ENCODE measurements at regions not wholly inside any gene's neighbourhood (a gene's known extent, or its start where the extent isn't known, plus 50 kb on each side); places are given as distances from the start of the nearest gene placed in this dataset.
A peak's percentile ranks its signal among the peaks of the same experiment; 100 is the strongest.

- Mint-ChIP-seq H3K36me3 (no peaks in the 10 kb centered on the region), H3K27ac (no peak overlapping the region), H3K27me3 (peaks cover 6% of the 10 kb centered on the region)
Measured at GRCh38 chr21:36571556-36571955, 91.6 kb upstream of the CLDN14 start.

DNA sequence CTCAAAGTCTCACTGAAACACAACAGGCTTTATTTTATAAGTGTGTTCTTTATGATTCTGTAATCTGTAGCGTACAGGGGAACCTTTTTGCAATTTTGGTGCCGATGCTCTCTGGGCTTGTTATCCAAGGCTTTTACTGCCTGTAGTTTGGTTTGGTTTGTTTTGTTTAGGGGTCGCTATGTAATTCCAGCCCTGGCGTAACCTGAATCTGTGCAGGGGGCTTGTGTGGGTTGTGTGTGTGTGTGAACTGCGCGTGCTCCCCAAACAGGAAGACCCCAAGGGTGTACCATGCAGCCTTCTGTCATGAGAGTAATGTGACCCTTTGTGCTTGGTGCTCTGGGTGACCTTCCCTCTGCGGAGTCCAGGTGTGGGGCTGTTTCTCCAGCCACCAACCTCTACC lies 92.1 kb upstream of the CLDN14 start:
- H3K4me3 Mint-ChIP-seq: no peak overlapping the region
- H3K27ac Mint-ChIP-seq: no peak overlapping the region
- no peaks in the 10 kb centered on the region for H3K9me3 Mint-ChIP-seq
- peaks cover 6% of the 10 kb centered on the region for H3K27me3 Mint-ChIP-seq
- H3K4me1 Mint-ChIP-seq: no peaks in the 10 kb centered on the region
- no peaks in the 10 kb centered on the region for H3K36me3 Mint-ChIP-seq

More at GRCh38 chr21:36571556-36571955, 91.6 kb upstream of the CLDN14 start:
- Mint-ChIP-seq H3K4me1 (no peaks in the 10 kb centered on the region), H3K9me3 (no peaks in the 10 kb centered on the region), H3K4me3 (no peak overlapping the region)

DNA sequence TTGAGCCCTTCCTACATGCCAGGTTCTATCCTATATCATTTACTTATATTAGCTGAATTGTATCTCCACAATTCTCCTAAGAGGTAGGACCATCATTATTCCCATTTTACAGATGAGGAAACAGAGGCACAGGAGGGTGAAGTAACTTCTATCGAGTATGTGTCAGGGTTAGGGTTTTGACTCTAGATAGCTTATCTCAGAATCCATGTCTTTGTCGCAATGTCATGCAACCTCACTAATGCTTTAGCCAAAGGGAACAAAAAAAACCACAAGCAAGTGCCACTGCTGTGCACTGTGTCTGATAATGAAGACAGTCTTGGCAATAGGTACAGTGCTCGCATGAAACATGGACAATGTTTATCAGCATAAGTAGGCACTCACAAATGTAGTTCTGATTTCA lies 95.4 kb upstream of the CLDN14 start:
- H3K27me3 Mint-ChIP-seq: peaks cover under 1% of the 10 kb centered on the region
- no peak overlapping the region for H3K4me3 Mint-ChIP-seq
- peaks cover 9% of the 10 kb centered on the region for H3K4me1 Mint-ChIP-seq
- H3K27ac Mint-ChIP-seq: no peak overlapping the region
- no peaks in the 10 kb centered on the region for H3K9me3 Mint-ChIP-seq
- no peaks in the 10 kb centered on the region for H3K36me3 Mint-ChIP-seq

- H3K27ac Mint-ChIP-seq: no peak overlapping the region
- H3K4me3 Mint-ChIP-seq: no peak overlapping the region
- H3K27me3 Mint-ChIP-seq: no peaks in the 10 kb centered on the region
- H3K9me3 Mint-ChIP-seq: no peaks in the 10 kb centered on the region
- peaks cover 9% of the 10 kb centered on the region for H3K4me1 Mint-ChIP-seq
- no peaks in the 10 kb centered on the region for H3K36me3 Mint-ChIP-seq
Measured at GRCh38 chr21:36576441-36576840, 96.5 kb upstream of the CLDN14 start.

- Mint-ChIP-seq H3K27me3 (no peaks in the 10 kb centered on the region), H3K4me1 (peaks cover 12% of the 10 kb centered on the region), H3K9me3 (no peaks in the 10 kb centered on the region), H3K36me3 (no peaks in the 10 kb centered on the region), H3K27ac (no peak overlapping the region), H3K4me3 (no peak overlapping the region)
Measured at GRCh38 chr21:36579898-36580297, 100.0 kb upstream of the CLDN14 start.

DNA sequence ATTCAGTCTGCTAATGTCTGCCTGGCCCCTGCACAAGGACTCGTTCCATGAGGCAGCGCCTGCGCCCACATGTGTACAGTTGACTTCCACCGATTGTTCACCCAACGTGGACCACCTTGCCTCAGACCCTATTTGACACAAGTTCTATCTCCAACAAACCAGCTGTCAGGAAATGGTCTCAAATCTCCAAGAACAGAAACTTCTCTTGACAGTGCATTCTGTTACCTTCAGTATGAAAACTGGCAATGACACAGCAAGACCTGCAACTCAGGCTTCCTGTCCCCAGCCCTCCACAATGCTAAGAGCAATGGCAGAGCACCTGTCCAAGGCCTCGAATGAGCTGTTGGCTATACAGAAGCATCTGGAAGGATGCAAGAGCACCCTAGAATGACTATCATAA lies 102.3 kb upstream of the CLDN14 start:
- Mint-ChIP-seq H3K9me3 (no peaks in the 10 kb centered on the region), H3K36me3 (no peaks in the 10 kb centered on the region), H3K27ac (no peak overlapping the region), H3K4me3 (no peak overlapping the region), H3K4me1 (peaks cover 14% of the 10 kb centered on the region), H3K27me3 (no peaks in the 10 kb centered on the region)

DNA sequence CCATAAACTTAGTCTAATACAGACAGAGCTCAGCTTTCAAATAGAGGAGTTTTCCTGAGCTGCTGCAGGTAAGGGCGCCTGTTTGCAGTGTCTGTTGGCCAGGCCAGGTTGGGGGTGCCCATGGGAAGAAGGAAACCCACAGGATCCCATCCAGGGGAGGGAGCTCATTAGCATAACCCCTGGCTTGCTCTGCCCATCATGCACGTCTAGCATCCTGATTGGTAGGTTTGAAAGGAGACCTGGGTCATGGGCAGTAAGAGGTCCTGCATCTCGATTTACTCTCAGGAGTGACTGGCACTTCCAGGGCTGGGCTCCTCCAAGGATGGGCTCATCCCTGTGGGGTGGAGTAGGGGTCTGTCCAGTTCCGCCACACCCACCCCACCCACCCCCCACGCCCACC lies 103.7 kb upstream of the CLDN14 start:
- Mint-ChIP-seq H3K36me3 (no peaks in the 10 kb centered on the region), H3K9me3 (no peaks in the 10 kb centered on the region), H3K27me3 (no peaks in the 10 kb centered on the region), H3K27ac (no peak overlapping the region), H3K4me3 (no peak overlapping the region), H3K4me1 (peaks cover 7% of the 10 kb centered on the region)

DNA sequence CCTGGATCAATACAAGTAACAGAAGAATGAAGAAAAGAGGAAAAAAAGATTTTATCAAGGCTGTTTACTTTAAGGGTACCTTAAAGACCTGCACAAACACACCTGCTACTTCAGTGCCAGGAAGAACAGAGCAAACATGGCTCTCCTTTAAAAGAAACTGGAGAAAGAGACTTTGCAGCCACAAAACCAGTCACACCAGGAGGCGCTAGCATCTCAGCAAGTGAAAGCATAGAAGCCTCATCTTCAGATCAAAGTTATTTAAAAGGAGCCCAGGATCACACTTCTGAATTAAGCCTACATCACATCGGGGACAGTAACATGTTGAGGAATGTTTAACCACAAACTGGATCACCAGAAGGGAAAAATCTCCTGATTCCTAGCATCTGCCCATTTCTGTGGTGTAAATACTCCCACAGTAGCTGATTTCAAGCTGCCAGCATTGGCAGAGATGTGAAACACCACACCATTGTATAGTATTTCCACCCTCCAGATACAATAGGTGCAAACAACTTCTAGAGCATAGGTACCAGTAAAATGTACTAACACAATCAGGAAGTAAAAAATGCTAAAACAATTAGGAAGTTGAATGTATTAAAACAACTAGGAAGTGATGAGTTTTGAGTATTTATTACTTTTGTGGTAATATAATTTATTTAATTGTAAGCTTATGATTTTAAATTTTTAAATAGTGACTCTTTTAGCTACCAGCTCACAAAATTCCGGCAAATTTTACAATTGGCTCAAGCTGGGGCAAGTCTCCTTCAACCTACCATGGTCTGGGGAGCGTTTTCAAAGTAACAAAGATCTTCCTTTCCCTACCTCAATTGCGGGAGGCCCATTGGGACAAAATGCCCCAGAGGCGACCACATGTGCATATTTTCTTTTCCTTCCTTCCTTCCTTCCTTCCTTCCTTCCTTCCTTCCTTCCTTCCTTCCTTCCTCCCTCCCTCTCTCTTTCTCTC lies 105.3 kb upstream of the CLDN14 start:
- Mint-ChIP-seq H3K36me3 (no peaks in the 10 kb centered on the region), H3K27me3 (no peaks in the 10 kb centered on the region), H3K4me3 (no peak overlapping the region), H3K4me1 (peaks cover 7% of the 10 kb centered on the region), H3K27ac (no peak overlapping the region), H3K9me3 (no peaks in the 10 kb centered on the region)

DNA sequence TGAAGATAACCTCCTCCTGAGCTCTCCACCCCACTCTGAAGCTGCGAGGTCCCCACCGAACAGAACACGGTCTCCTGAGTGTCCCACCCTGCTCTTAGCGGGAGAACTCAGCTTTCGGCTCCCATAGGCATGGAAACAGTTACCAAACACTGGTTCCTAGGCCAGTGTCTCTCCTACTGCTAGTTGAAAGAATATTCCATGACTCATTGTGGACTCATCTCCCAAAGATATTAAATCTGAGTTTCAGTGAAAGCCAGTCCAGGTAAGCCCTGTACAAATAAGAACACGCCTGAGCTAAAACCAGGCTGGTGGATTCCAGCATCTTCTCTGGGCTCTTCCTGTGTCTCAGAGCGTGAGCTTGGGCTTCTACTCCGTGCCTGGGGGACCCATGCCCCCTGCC lies 107.5 kb upstream of the CLDN14 start:
- Mint-ChIP-seq H3K9me3 (no peaks in the 10 kb centered on the region), H3K27me3 (no peaks in the 10 kb centered on the region), H3K27ac (no peak overlapping the region), H3K36me3 (no peaks in the 10 kb centered on the region), H3K4me3 (no peak overlapping the region), H3K4me1 (peaks cover 7% of the 10 kb centered on the region)

GRCh38 chr21:36589352-36589971 lies 109.5 kb upstream of the SIM2 start:
- no peaks in the 10 kb centered on the region for H3K9me3 Mint-ChIP-seq
- peaks cover 7% of the 10 kb centered on the region for H3K4me1 Mint-ChIP-seq
- no peak overlapping the region for H3K27ac Mint-ChIP-seq
- no peaks in the 10 kb centered on the region for H3K36me3 Mint-ChIP-seq
- no peaks in the 10 kb centered on the region for H3K27me3 Mint-ChIP-seq
- H3K4me3 Mint-ChIP-seq: no peak overlapping the region

DNA sequence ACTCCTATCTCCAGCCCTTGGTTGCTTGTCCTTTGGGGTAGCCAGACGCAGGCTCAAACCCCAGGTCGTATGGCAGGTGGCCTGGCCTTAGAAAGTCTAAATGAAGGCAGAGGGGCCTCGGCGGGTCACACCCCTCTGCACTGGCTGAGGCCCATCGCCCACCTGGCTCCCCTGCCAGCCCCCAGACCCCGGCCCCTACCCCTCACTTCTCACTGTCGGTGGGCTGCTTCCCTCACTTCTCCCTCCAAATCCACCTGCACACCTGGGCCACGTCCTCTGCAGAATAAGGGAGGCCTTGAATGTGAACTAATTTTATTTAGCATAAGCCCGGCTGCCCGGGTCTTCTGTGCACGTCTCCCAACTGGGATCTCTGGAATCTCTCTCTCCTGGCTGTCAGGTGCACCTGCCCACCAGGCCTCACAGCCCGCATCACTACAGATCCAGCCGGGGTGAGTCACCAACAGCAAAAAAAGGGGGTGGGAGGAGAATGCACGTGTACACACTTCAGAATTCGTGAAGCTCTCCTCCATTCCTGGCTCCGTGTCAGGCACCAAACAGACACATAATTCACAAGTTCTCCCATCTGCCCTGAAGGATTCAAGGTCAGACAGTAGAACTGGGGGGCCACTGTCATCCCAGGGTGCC lies 107.5 kb upstream of the SIM2 start:
- H3K4me1 Mint-ChIP-seq: no peaks in the 10 kb centered on the region
- no peaks in the 10 kb centered on the region for H3K36me3 Mint-ChIP-seq
- H3K4me3 Mint-ChIP-seq: no peak overlapping the region
- H3K27ac Mint-ChIP-seq: no peak overlapping the region
- no peaks in the 10 kb centered on the region for H3K9me3 Mint-ChIP-seq
- no peaks in the 10 kb centered on the region for H3K27me3 Mint-ChIP-seq

- Mint-ChIP-seq H3K36me3 (no peaks in the 10 kb centered on the region), H3K4me1 (peaks cover 5% of the 10 kb centered on the region), H3K27ac (no peak overlapping the region), H3K4me3 (no peak overlapping the region), H3K9me3 (no peaks in the 10 kb centered on the region), H3K27me3 (no peaks in the 10 kb centered on the region)
Measured at GRCh38 chr21:36596174-36596573, 102.7 kb upstream of the SIM2 start.

- H3K4me1 Mint-ChIP-seq: peaks cover 33% of the 10 kb centered on the region
- H3K9me3 Mint-ChIP-seq: no peaks in the 10 kb centered on the region
- H3K36me3 Mint-ChIP-seq: no peaks in the 10 kb centered on the region
- H3K27me3 Mint-ChIP-seq: no peaks in the 10 kb centered on the region
- H3K27ac Mint-ChIP-seq: no peak overlapping the region
- no peak overlapping the region for H3K4me3 Mint-ChIP-seq
Measured at GRCh38 chr21:36601362-36601761, 97.6 kb upstream of the SIM2 start.

DNA sequence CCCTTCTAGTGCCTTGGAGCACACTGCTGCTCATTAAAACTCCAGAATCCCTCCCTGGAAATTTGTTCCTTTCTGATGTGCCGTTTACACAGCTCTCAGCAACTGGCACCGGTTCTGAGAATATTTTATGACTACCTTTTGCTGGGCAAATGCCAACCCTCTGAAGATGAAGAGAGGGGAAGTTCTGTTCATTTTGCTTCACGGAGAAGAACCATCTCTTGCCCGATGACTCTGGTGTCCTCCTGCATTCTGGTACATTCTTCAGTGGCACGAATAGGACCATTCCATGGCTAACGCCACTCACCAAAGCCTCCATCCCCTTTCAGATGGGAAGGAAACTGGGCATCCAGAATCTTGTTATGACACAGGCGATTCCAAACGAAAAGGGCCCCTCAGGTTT lies 96.2 kb upstream of the SIM2 start:
- no peaks in the 10 kb centered on the region for H3K9me3 Mint-ChIP-seq
- H3K4me3 Mint-ChIP-seq: peak overlapping the region; percentile 74
- H3K27me3 Mint-ChIP-seq: no peaks in the 10 kb centered on the region
- H3K27ac Mint-ChIP-seq: peak overlapping the region; percentile 96
- H3K36me3 Mint-ChIP-seq: no peaks in the 10 kb centered on the region
- peaks cover 33% of the 10 kb centered on the region for H3K4me1 Mint-ChIP-seq

- H3K27me3 Mint-ChIP-seq: no peaks in the 10 kb centered on the region
- no peaks in the 10 kb centered on the region for H3K9me3 Mint-ChIP-seq
- H3K36me3 Mint-ChIP-seq: no peaks in the 10 kb centered on the region
- peaks cover 33% of the 10 kb centered on the region for H3K4me1 Mint-ChIP-seq
- peak overlapping the region; percentile 74 for H3K4me3 Mint-ChIP-seq
- peak overlapping the region; percentile 96 for H3K27ac Mint-ChIP-seq
Measured at GRCh38 chr21:36603221-36603620, 95.7 kb upstream of the SIM2 start.

GRCh38 chr21:36605426-36605825 lies 93.5 kb upstream of the SIM2 start:
- Mint-ChIP-seq H3K27me3 (no peaks in the 10 kb centered on the region), H3K4me1 (peaks cover 29% of the 10 kb centered on the region), H3K36me3 (no peaks in the 10 kb centered on the region), H3K4me3 (no peak overlapping the region), H3K9me3 (no peaks in the 10 kb centered on the region), H3K27ac (no peak overlapping the region)
